DND-41 (cell line): ENCODE measurements at regions not wholly inside any gene's neighbourhood (a gene's known extent, or its start where the extent isn't known, plus 50 kb on each side); places are given as distances from the start of the nearest gene placed in this dataset.

Experiments used
- ATAC-seq: fragments of 200-7000 bp; cut with Tn5 transposase; 3 replicates; pipeline ENCODE4 v1.9.1; 2021; ENCODE audit warnings: low read depth; ENCODE audit not compliant: insufficient read depth
- DNase-seq: peaks from one replicate; pipeline ENCODE4 v3.0.0-alpha.2; 2020
- H2AFZ ChIP-seq: 2 replicates; pipeline ENCODE4 v1.6.0; 2012; ENCODE audit warnings: low read depth, low read length
- H3K27ac ChIP-seq: 2 replicates; pipeline ENCODE4 v1.5.1; 2012; ENCODE audit warnings: low read length, inconsistent platforms
- H3K27me3 ChIP-seq: fragments of 200-600 bp; sonication (generic); 2 replicates; pipeline ENCODE4 v1.6.0; 2012; ENCODE audit warnings: low read length, mild to moderate bottlenecking, inconsistent platforms; ENCODE audit not compliant: insufficient read depth, poor library complexity
- H3K36me3 ChIP-seq: 2 replicates; pipeline ENCODE4 v1.5.1; 2012; ENCODE audit warnings: low read length, inconsistent platforms; ENCODE audit not compliant: insufficient read depth
- H3K4me1 ChIP-seq: 2 replicates; pipeline ENCODE4 v1.5.1; 2012; ENCODE audit warnings: mild to moderate bottlenecking, low read length; ENCODE audit not compliant: insufficient read depth
- H3K4me2 ChIP-seq: 2 replicates; pipeline ENCODE4 v1.6.0; 2012; ENCODE audit warnings: mild to moderate bottlenecking, moderate library complexity, low read length, inconsistent platforms; ENCODE audit not compliant: insufficient read depth
- H3K4me3 ChIP-seq, 2 experiments: fragments of 200-600 bp in 1 of 2; shearing (Covaris generic) in 1 of 2; 2 replicates each; pipeline ENCODE4 v1.5.1; 2012 to 2016; ENCODE audit warnings: inconsistent platforms in 2 of 2, low read length in 2 of 2, mild to moderate bottlenecking in 2 of 2, low read depth in 1 of 2, moderate library complexity in 1 of 2
- H3K79me2 ChIP-seq: 2 replicates; pipeline ENCODE4 v1.6.0; 2012; ENCODE audit warnings: low read length, inconsistent platforms; ENCODE audit not compliant: insufficient read depth
- H3K9ac ChIP-seq: 2 replicates; pipeline ENCODE4 v1.6.0; 2012; ENCODE audit warnings: low read depth, mild to moderate bottlenecking, inconsistent platforms, low read length, moderate library complexity
- H3K9me3 ChIP-seq: 2 replicates; pipeline ENCODE4 v1.5.1; 2012; ENCODE audit warnings: low read length, moderate library complexity, mild to moderate bottlenecking, inconsistent platforms; ENCODE audit not compliant: insufficient read depth, severe bottlenecking
- H4K20me1 ChIP-seq: 2 replicates; pipeline ENCODE4 v1.6.0; 2012; ENCODE audit warnings: low read length; ENCODE audit not compliant: insufficient read depth
- EZH2 ChIP-seq: IDR thresholded peaks from 3 replicates; pipeline ENCODE4 v1.6.1; 2012; ENCODE audit warnings: borderline replicate concordance, low read depth, mild to moderate bottlenecking, moderate library complexity, low read length, inconsistent platforms; ENCODE audit not compliant: severe bottlenecking
- TF ChIP-seq, protein P1 (sequence below): IDR thresholded peaks from 2 replicates; pipeline ENCODE4 v1.5.1; 2012; ENCODE audit warnings: borderline replicate concordance, low read length, moderate library complexity, mild to moderate bottlenecking; ENCODE audit not compliant: poor library complexity, severe bottlenecking; ENCODE audit errors: extremely low read depth

DNA sequence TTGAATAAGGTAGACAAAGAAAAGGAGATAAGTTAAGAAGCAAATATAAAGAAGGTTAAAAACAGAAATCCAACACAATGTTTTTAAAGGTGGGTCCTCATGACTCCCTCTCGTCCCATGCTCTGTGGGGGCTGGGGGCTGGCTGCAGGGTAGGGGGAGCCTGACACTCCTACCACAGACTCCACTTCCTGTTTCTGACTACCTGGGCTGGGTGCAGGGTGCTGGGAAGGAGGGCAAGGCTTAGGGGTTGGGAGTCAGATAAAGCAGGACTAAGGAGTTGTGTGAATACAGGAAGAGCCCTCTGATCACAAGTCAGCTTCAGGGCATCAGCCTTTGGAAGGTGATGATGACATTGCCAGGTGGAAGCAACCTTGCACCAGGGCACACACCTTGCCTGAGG, 277.0 kb upstream of the SGK1 start:
- DNase-seq (no peak), ATAC-seq (no peak)
- H2AFZ ChIP-seq = no peak overlapping the region
- H3K27me3 ChIP-seq = no peaks in the 10 kb centered on the region
- H3K9ac ChIP-seq = no peak overlapping the region
- no peak overlapping the region for H3K4me2 ChIP-seq
- no peaks in the 10 kb centered on the region for H3K79me2 ChIP-seq
- no peaks in the 10 kb centered on the region for H3K9me3 ChIP-seq
- H3K36me3 ChIP-seq = no peaks in the 10 kb centered on the region
- no peak for TF ChIP-seq EZH2
- TF ChIP-seq, protein P1, sequence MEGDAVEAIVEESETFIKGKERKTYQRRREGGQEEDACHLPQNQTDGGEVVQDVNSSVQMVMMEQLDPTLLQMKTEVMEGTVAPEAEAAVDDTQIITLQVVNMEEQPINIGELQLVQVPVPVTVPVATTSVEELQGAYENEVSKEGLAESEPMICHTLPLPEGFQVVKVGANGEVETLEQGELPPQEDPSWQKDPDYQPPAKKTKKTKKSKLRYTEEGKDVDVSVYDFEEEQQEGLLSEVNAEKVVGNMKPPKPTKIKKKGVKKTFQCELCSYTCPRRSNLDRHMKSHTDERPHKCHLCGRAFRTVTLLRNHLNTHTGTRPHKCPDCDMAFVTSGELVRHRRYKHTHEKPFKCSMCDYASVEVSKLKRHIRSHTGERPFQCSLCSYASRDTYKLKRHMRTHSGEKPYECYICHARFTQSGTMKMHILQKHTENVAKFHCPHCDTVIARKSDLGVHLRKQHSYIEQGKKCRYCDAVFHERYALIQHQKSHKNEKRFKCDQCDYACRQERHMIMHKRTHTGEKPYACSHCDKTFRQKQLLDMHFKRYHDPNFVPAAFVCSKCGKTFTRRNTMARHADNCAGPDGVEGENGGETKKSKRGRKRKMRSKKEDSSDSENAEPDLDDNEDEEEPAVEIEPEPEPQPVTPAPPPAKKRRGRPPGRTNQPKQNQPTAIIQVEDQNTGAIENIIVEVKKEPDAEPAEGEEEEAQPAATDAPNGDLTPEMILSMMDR = no peak
- H3K4me1 ChIP-seq = no peaks in the 10 kb centered on the region
- H4K20me1 ChIP-seq = no peaks in the 10 kb centered on the region
- no peak overlapping the region for H3K4me3 ChIP-seq
- no peak overlapping the region for H3K27ac ChIP-seq

DNA sequence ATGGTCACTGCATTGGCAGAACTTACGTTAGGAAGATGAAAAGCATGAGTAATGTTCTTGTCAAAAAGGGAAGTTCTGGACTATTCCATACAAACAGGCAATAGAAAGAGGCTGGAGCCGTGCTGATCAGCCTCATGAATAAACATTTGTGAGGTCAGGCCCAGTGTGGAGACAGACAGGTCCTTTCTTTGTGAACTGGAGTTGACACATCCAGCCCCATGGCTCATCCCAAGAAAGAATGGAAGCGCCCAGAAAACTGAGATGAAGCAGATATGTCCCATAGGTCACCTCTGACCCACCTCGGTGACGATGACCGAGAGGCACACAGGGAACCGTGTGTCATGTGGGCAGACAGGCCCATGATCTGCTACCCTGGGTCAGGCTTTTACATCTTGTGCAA, 276.0 kb upstream of the SGK1 start:
- Histone ChIP-seq H3K36me3 (no peaks in the 10 kb centered on the region), H3K27me3 (no peaks in the 10 kb centered on the region), H2AFZ (no peak overlapping the region), H3K9ac (no peak overlapping the region), H3K4me3 (no peak overlapping the region), H3K9me3 (no peaks in the 10 kb centered on the region), H3K27ac (no peak overlapping the region), H3K4me1 (no peaks in the 10 kb centered on the region), H3K4me2 (no peak overlapping the region), H4K20me1 (no peaks in the 10 kb centered on the region), H3K79me2 (no peaks in the 10 kb centered on the region)
- no peak for DNase-seq
- no peak for ATAC-seq
- TF ChIP-seq, protein P1 = no peak
- TF ChIP-seq EZH2 = no peak

- TF ChIP-seq, protein P1 = no peak
- no peak for TF ChIP-seq EZH2
- ATAC-seq = no peak
- Histone ChIP-seq H3K79me2 (no peaks in the 10 kb centered on the region), H3K4me1 (no peaks in the 10 kb centered on the region), H3K36me3 (no peaks in the 10 kb centered on the region), H2AFZ (no peak overlapping the region), H3K9ac (no peak overlapping the region), H4K20me1 (no peaks in the 10 kb centered on the region), H3K27me3 (no peaks in the 10 kb centered on the region), H3K4me2 (no peak overlapping the region), H3K4me3 (no peak overlapping the region), H3K27ac (no peak overlapping the region), H3K9me3 (no peaks in the 10 kb centered on the region)
- DNase-seq = no peak
These were observed 275.5 kb upstream of the SGK1 start for GRCh38 chr6:134593442-134593841.

GRCh38 chr6:134593024-134593423, 275.1 kb upstream of the SGK1 start:
- Histone ChIP-seq H3K27ac (no peak overlapping the region), H3K9me3 (no peaks in the 10 kb centered on the region), H3K9ac (no peak overlapping the region), H3K27me3 (no peaks in the 10 kb centered on the region), H3K36me3 (no peaks in the 10 kb centered on the region), H3K79me2 (no peaks in the 10 kb centered on the region), H3K4me2 (no peak overlapping the region), H2AFZ (no peak overlapping the region), H3K4me1 (no peaks in the 10 kb centered on the region), H3K4me3 (no peak overlapping the region), H4K20me1 (no peaks in the 10 kb centered on the region)
- DNase-seq (no peak), ATAC-seq (no peak)
- TF ChIP-seq, protein P1 = no peak
- TF ChIP-seq EZH2 = no peak
